Spleen (tissue), 7 donors: ENCODE measurements at regions not wholly inside any gene's neighbourhood (a gene's known extent, or its start where the extent isn't known, plus 50 kb on each side); places are given as distances from the start of the nearest gene placed in this dataset.

Experiments
- CTCF ChIP-seq, 11 experiments: fragments of 200-600 bp in 7 of 11; fragments of 450-650 bp in 4 of 11; sonication (generic) in 4 of 11; IDR thresholded peaks in 8 of 11; conservative IDR thresholded peaks in 3 of 11; 1 replicate in 7 of 11; 2 replicates in 4 of 11; pipeline versions ENCODE4 v1.4.0 to v1.8.0; 2016 to 2021; ENCODE audit warnings: antibody characterized with exemption in 11 of 11, inconsistent platforms in 4 of 11, mild to moderate bottlenecking in 1 of 11
- POLR2A ChIP-seq, 3 donors: fragments of 450-650 bp; IDR thresholded peaks; one replicate each; pipeline ENCODE4 v1.5.1; 2017; ENCODE audit warnings: antibody characterized with exemption in 3 of 3, mild to moderate bottlenecking in 1 of 3
- POLR2AphosphoS5 ChIP-seq, 3 donors: sonication (generic); formaldehyde crosslinking; IDR thresholded peaks; one replicate each; pipeline ENCODE4 v1.5.1; 2017; ENCODE audit warnings: antibody characterized with exemption in 3 of 3
- donor health status: DM: no; HTN: no; CAD: no; lungs with moderate emphysema.
- donor health status: DM: no; HTN: no; CAD: no.
- donor health status: DM: no; HTN: no; CAD: no.

GRCh38 chr4:112726041-112726440, 89.1 kb downstream of the LARP7 start:
- TF ChIP-seq CTCF (IDR thresholded peaks at IDR 0.05 in 8 of 11, conservative IDR thresholded peaks at IDR 0.05 in 3 of 11) (no peak), POLR2A (IDR thresholded peaks at IDR 0.05) (no peak), POLR2AphosphoS5 (IDR thresholded peaks at IDR 0.05) (no peak)
